DOHH2 (cell line): ENCODE measurements at regions not wholly inside any gene's neighbourhood (a gene's known extent, or its start where the extent isn't known, plus 50 kb on each side); places are given as distances from the start of the nearest gene placed in this dataset.

ENCODE experiments used
- EZH2phosphoT487 ChIP-seq: fragments of 200-600 bp; sonication (generic); IDR thresholded peaks from 2 replicates; pipeline ENCODE4 v1.6.1; 2017; ENCODE audit warnings: borderline replicate concordance, mild to moderate bottlenecking, antibody characterized with exemption, low read length, moderate library complexity, mixed read lengths
- TF ChIP-seq, protein P1 (sequence below): fragments of 200-600 bp; sonication (generic); IDR thresholded peaks from one replicate; pipeline ENCODE4 v1.5.1; 2014; ENCODE audit warnings: antibody characterized with exemption, mild to moderate bottlenecking, low read depth, low read length; ENCODE audit not compliant: poor library complexity, severe bottlenecking

DNA sequence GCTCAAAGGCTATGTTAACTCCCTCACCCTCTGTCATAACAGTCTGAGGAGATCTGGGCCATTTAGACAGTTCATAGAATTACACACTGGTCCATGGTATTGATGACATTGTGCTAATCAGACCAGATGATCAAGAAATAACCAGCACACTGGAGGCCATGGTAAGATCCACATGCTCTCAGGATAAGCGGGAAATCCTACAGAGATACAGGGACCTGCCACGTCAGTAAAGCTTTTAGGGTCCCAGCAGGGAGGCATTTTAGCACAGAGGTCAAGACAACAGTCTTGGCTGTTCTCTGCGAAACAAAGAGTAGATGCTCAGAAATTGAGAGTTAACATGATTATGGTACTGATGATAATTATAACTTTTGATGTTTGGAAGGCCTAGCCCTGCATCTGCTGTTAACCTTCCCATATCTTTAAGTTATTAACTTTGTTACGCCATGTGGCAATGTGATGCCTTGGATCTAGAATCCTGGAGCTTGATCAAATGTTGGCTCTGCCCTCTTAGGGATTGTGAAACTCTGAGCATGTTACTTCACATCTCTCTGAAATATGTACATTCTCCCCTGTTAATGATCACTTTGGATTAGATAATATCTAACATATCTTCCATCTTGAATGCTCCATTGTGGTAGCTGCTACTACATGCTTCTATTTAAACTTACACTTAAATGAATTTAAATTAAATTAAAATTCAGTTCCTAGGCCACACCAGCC is 172.0 kb upstream of the SOX9 start:
- TF ChIP-seq, protein P1, sequence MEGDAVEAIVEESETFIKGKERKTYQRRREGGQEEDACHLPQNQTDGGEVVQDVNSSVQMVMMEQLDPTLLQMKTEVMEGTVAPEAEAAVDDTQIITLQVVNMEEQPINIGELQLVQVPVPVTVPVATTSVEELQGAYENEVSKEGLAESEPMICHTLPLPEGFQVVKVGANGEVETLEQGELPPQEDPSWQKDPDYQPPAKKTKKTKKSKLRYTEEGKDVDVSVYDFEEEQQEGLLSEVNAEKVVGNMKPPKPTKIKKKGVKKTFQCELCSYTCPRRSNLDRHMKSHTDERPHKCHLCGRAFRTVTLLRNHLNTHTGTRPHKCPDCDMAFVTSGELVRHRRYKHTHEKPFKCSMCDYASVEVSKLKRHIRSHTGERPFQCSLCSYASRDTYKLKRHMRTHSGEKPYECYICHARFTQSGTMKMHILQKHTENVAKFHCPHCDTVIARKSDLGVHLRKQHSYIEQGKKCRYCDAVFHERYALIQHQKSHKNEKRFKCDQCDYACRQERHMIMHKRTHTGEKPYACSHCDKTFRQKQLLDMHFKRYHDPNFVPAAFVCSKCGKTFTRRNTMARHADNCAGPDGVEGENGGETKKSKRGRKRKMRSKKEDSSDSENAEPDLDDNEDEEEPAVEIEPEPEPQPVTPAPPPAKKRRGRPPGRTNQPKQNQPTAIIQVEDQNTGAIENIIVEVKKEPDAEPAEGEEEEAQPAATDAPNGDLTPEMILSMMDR: no peak
- TF ChIP-seq EZH2phosphoT487: no peak
